DMS114 treated with DMSO at 0.1 percent for 48 hours (cell line): ENCODE measurements at regions not wholly inside any gene's neighbourhood (a gene's known extent, or its start where the extent isn't known, plus 50 kb on each side); places are given as distances from the start of the nearest gene placed in this dataset.
"Not testable (repeated sequence)": the region's sequence is repeated elsewhere in the genome, so short reads cannot be mapped to it uniquely, and the experiment has no call there.

Experiments
- DNase-seq: peaks from one replicate; lab custom pipeline; 2025; ENCODE audit not compliant: unreplicated experiment; lab: John Stamatoyannopoulos, UW

DNA sequence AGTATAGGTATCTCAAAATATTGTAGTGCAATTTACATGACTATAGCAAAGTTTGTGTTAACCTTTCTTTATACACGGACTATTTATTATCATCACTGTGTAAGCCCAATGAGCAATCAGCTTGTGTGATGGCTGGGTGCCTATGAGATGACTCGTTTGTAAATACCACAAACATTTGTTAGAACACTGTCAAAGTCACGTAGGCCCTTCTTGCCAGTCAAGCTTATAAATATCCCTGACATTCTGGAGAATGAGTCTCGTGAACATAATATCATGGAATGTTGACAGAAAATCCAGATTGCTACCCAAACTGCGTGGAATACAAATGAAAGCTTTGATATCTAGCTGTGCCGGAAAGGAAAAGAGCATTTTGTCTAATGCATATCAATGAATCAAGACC lies 648.3 kb upstream of the MDGA2 start:
- DNase-seq = no peak

GRCh38 chr14:48319823-48320222 lies 644.4 kb upstream of the MDGA2 start:
- DNase-seq = no peak

DNA sequence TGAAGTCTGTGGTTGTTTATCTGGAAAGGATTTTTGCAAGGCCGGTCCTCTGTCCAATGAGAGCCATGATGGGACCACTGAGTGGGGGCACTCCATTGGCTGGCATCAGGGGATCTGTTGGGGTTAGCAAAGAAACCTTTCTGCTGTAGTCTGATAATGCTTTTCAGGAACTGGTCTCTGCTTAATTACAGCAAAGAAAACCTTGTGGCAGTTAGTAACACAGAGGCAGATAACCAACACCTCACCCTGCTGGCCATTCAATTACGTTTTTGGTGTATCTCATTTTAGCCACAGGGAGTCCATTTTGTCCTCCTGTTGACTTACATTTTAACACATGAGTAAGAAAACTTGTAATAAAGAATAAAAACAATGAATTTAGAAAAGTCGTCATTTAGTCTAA lies 629.3 kb upstream of the MDGA2 start:
- DNase-seq = no peak

- no peak for DNase-seq
These were observed 614.3 kb upstream of the MDGA2 start for GRCh38 chr14:48289701-48290100.

- not testable (repeated sequence) for DNase-seq
These were observed 609.8 kb upstream of the MDGA2 start for GRCh38 chr14:48285217-48285616.

- no peak for DNase-seq
These were observed 599.9 kb upstream of the MDGA2 start for GRCh38 chr14:48275301-48275700.

DNA sequence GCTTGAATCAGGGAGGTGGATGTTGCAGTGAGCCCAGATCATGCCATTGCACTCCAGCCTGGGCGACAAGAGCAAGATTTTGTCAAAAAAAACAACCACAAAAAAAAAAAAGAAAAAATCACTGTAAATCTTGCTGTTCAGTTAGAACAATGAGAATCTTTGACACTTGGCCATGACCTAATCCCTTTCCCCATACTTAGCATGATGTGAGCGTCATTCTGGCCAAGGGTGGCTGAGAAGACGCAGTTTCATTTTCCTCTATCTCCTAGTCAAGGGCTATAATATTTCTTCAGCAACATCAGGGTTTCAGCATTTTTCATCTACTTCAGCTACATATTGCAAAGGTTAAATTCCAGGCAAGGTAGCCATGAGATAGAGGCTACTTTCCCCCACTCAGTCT lies 599.4 kb upstream of the MDGA2 start:
- no peak for DNase-seq

DNA sequence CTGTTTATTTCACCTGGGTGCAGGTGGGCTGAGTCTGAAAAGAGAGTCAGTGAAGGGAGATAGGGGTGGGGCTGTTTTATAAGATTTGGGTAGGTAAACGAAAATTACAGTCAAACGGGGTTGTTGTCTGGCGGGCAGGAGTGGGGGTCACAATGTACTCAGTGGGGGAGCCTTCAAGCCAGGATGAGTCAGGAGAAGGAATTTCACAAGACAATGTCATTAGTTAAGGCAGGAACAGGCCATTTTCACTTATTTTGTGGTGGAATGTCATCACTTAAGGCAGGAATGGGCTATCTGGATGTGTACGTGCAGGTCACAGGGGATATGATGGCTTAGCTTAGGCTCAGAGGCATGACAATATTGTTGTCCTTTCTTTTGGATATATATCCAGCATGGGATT lies 592.5 kb upstream of the MDGA2 start:
- not testable (repeated sequence) for DNase-seq

DNA sequence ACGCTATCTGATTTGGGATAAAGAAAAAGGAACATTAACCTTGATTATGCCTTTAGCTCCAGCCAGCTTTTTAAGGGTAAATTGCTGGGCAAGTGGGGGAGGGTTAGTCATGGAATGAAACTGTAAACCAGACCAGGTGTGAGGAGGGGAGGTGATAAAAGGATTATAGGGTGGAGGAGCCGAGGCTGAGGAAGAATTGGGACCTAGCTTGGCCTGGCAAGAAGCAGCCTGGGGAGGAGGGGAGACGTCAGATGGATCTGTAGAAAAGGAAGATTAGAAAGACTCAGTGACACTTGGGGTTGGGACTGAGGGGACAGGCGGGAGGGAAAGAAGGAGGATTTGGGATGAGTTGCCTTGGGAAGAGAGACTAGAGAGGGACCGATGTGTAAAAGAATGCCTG lies 590.8 kb upstream of the MDGA2 start:
- DNase-seq = not testable (repeated sequence)

- no peak for DNase-seq
These were observed 586.0 kb upstream of the MDGA2 start for GRCh38 chr14:48261436-48261835.

- DNase-seq = not testable (repeated sequence)
These were observed 585.2 kb upstream of the MDGA2 start for GRCh38 chr14:48260394-48261295.

- DNase-seq = not testable (repeated sequence)
These were observed 584.5 kb upstream of the MDGA2 start for GRCh38 chr14:48259876-48260275.

DNA sequence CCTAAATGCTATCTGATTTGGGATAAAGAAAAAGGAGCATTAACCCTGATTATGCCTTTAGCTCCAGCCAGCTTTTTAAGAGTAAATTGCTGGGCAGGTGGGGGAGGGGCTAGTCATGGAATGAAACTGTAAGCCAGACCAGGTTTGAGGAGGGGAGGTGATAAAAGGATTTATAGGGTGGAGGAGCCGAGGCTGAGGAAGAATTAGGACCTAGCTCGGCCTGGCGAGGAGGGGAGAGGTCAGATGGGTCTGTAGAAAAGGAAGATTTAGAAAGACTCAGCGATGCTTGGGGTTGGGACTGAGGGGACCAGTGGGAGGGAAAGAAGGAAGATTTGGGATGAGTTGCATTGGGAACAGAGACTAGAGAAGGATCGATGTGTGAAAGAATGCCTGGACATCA lies 583.8 kb upstream of the MDGA2 start:
- DNase-seq = not testable (repeated sequence)

GRCh38 chr14:48258703-48259102 lies 583.3 kb upstream of the MDGA2 start:
- not testable (repeated sequence) for DNase-seq

GRCh38 chr14:48253020-48253419 lies 577.6 kb upstream of the MDGA2 start:
- DNase-seq = no peak

DNA sequence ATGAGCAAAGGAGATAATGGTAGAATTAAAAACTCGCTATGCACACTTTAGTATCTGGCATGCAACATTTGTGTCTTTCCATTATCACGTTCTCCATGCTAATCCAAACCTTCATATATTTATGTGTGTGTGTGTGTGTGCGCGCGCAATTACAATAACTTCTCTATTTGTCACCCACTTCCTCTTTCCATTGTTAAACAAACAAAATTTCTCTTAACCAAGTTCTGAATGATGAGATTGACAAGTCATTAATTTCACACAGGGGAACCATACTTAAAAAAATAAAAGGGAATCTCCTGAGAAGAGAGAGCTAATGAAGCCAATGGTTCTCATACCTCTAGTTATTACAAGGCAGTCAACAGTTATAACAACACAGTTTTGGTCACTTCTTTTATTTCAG lies 575.9 kb upstream of the MDGA2 start:
- DNase-seq = no peak

DNA sequence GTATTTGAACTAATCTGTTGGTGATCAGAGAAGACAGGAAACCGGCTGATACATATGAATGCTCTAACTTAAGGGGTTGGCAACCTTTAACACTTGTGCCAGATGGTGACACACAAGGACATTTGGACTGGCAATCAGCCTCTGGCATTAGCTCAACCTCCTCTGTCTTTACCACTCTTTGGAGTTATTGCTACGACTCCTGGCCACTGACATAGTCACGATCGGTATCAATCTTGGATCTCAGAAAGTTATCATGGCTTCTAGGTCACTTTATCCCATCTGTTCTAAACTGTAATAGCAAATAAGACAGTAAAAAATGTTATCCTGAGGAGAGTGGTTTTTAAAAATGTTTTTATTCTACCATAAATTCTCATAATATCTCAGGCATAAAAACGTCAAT lies 575.2 kb upstream of the MDGA2 start:
- no peak for DNase-seq

- no peak for DNase-seq
These were observed 572.6 kb upstream of the MDGA2 start for GRCh38 chr14:48247977-48248376.

DNA sequence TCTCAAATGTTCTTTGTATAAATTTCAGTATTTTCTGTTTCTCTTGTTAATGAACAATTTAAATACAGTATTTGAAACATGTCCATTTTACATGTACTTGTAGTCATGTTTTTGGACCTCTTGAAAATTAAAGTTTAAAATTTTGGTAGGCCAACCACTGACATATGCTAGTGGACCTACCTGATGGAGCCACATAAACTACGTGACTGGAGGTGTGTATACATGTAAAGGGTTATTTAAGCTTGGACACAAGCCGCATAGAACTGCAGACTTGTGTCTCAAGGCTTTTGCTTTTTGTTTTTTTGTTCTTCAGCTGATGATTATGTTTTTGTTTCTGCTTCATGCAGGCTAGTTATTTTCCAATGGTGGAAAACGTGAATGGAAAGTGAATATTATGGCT lies 568.5 kb upstream of the MDGA2 start:
- DNase-seq = no peak

DNA sequence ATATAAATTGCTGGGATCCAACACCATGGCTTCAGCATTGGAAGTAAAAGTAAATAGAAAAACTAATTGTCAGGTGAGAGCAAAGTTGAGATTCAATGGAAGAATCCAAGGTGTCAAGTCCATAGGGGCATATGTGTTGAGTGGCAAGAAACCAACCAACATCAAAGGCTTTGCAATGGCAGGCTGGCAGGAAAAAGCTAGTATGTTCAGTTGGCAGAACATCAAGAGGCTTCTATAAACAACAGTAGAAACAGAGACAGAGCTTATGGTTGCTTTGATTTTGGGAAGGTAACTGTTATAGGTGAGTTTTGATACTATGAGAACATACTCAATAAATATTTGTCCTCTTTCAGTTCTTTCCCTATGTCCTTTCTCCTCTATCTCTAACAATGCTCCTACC lies 553.7 kb upstream of the MDGA2 start:
- DNase-seq = no peak

- no peak for DNase-seq
These were observed 518.5 kb upstream of the MDGA2 start for GRCh38 chr14:48193893-48194292.

- DNase-seq = not testable (repeated sequence)
These were observed 474.2 kb upstream of the MDGA2 start for GRCh38 chr14:48149624-48150023.

- no peak for DNase-seq
These were observed 465.4 kb upstream of the MDGA2 start for GRCh38 chr14:48140804-48141203.
